C4-2B (cell line): ENCODE measurements at regions not wholly inside any gene's neighbourhood (a gene's known extent, or its start where the extent isn't known, plus 50 kb on each side); places are given as distances from the start of the nearest gene placed in this dataset.

Source experiments
- H3K27ac ChIP-seq: fragments of 450-650 bp; 2 replicates; pipeline ENCODE4 v1.5.1; 2017
- CTCF ChIP-seq: fragments of 450-650 bp; conservative IDR thresholded peaks from 2 replicates; pipeline ENCODE4 v1.5.1; 2017; ENCODE audit warnings: mild to moderate bottlenecking
- ZFX ChIP-seq: fragments of 450-650 bp; IDR thresholded peaks from 2 replicates; pipeline ENCODE4 v1.6.1; 2017

- no peak overlapping the region for H3K27ac ChIP-seq
- TF ChIP-seq ZFX = no peak
- no peak for TF ChIP-seq CTCF
Observed at GRCh38 chr5:4661836-4662235, 478.3 kb upstream of the ADAMTS16 start.

DNA sequence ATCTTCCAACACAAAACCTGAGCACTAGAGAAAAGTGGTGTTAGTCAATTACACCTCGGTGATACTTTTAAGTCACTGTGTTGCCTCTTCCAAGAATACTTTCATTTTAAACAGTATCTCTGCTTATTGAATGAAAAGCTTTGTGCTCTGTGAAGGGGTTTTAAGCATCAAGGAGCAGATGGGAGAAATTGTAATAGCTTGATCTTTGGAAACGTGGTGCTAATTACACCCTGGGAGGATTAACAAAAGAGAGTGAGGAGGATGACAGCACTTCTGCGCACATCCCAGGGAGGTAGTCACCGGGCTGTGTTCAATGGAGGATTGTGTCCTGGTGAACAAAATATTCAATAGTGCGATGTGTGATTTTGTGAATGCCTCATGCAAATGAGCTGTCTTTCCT, 477.4 kb upstream of the ADAMTS16 start:
- H3K27ac ChIP-seq = no peak overlapping the region
- TF ChIP-seq ZFX (no peak), CTCF (no peak)

DNA sequence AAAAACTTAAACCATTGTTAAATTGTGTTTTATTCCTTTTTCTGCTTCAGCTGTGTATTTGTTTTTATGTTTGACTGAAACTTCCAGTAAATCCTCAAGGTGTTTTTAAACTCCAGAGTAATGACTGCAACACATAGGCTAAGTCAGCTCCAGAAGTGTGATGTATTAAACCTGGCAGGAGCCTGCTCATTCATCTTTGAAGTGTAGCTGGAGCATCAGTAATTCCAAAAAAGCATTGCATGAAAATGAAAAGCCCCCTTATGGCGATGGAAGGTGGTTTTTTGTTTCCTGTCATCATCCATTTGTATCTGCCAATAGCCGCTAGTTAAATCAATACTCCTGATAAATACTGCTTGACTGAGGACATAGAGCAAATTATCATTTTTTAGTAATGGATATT, 474.2 kb upstream of the ADAMTS16 start:
- no peak overlapping the region for H3K27ac ChIP-seq
- TF ChIP-seq ZFX = no peak
- no peak for TF ChIP-seq CTCF

- TF ChIP-seq ZFX (no peak), CTCF (no peak)
Observed at GRCh38 chr5:4674166-4674565, 466.0 kb upstream of the ADAMTS16 start.

DNA sequence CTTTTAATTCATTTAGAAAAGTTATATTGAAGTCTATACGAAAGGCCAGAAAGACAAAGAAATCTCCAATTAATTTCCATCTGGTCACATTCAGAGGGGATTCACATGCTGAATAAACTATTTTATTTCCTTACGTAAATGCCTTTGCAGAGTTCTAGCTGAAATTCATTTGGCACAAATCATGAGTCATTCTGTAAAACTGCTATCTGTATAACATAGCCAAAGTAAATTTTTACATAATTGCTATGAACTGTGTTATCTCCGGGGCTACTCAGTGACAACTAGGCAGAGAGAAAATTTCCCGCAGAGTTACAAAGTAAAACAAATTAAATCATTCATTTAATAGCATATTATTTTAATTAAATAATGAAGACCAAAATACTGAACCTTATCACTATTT, 463.2 kb upstream of the ADAMTS16 start:
- no peak for TF ChIP-seq CTCF
- no peak for TF ChIP-seq ZFX

More at GRCh38 chr5:4674166-4674565, 466.0 kb upstream of the ADAMTS16 start:
- no peak overlapping the region for H3K27ac ChIP-seq

DNA sequence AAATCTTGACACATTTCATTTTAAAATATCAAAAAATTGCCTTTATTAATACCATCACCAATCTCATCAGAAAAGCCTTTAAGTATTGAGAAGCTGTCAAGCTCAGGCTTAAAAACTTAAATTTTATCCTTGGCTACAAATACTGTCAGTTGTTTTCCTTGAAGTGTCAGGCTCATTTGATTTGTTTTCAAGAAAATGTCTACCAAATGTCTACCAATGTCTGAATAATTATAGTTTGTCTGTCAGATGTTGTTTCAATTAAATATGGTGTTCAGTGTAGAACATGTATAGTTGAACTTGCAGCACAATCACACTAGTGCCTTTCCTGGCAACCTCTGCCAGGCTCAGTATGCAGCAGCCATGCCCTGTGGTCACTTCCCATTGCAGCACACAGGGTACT, 455.2 kb upstream of the ADAMTS16 start:
- H3K27ac ChIP-seq = no peak overlapping the region
- TF ChIP-seq ZFX = no peak
- TF ChIP-seq CTCF = no peak

More for the DNA sequence above, 463.2 kb upstream of the ADAMTS16 start:
- H3K27ac ChIP-seq = no peak overlapping the region

DNA sequence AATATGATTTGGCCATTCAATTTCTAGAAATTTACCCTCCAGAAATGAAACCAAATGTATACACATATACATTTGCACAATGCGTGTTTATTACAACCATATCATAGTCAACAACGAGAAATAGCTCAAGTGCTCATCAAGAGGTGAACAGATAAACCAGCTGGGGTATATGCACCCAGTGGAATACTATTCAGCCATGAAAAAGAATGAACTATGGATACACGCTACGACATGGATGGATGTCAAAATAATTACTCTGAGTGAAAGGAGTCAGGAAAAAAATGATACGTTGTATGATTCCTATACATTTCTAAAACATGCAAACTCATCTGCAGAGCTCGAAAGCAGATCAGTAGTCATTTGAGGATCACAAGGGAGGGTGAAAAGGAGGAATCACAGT, 441.5 kb upstream of the ADAMTS16 start:
- TF ChIP-seq CTCF = no peak
- no peak for TF ChIP-seq ZFX
- no peak overlapping the region for H3K27ac ChIP-seq
